Panc1 (cell line): ENCODE measurements at regions not wholly inside any gene's neighbourhood (a gene's known extent, or its start where the extent isn't known, plus 50 kb on each side); places are given as distances from the start of the nearest gene placed in this dataset.

Experiments
- ATAC-seq: fragments of 200-7000 bp; cut with Tn5 transposase; 2 replicates; pipeline ENCODE4 v1.9.1; 2020; ENCODE audit warnings: mild to moderate bottlenecking, moderate library complexity
- BruUV-seq: library from RNA; stranded (reverse); fragments of 400-500 nt; replicated peaks from 2 replicates; lab custom pipeline; 2021; lab: Mats Ljungman, UMichigan
- CTCF ChIA-PET: fragments of 300-600 bp; sonication (Branson Sonifier 250); formaldehyde crosslinking; loops from one replicate; lab custom pipeline; 2022; ENCODE audit warnings: antibody characterized with exemption; lab: Charles Lee
- POLR2A ChIA-PET: fragments of 300-600 bp; sonication (Branson Sonifier 250); formaldehyde crosslinking; loops from one replicate; lab custom pipeline; 2022; ENCODE audit warnings: antibody characterized with exemption; lab: Charles Lee
- DNase-seq: peaks from one replicate; pipeline ENCODE4 v3.0.0-alpha.2; 2010; ENCODE audit warnings: low read depth, low spot score
- H3K27ac ChIP-seq: 2 replicates; pipeline ENCODE4 v1.5.1; 2011; ENCODE audit warnings: mild to moderate bottlenecking, low read length, inconsistent platforms
- H3K27me3 ChIP-seq: fragments of 200-500 bp; sonication (Bioruptor generic); 2 replicates; pipeline ENCODE4 v1.6.0; 2014; ENCODE audit warnings: low read length, inconsistent platforms; ENCODE audit not compliant: control insufficient read depth, insufficient read depth
- H3K36me3 ChIP-seq: fragments of 200-500 bp; sonication (Bioruptor generic); 2 replicates; pipeline ENCODE4 v1.5.1; 2014; ENCODE audit warnings: inconsistent platforms, mild to moderate bottlenecking, low read length, moderate library complexity; ENCODE audit not compliant: control insufficient read depth, insufficient read depth
- H3K4me1 ChIP-seq: 2 replicates; pipeline ENCODE4 v1.5.1; 2011; ENCODE audit warnings: inconsistent platforms, mild to moderate bottlenecking, low read length, moderate library complexity; ENCODE audit not compliant: control insufficient read depth, insufficient read depth
- H3K4me3 ChIP-seq, 2 experiments: 2 replicates each; pipeline ENCODE4 v1.5.1; 2011 to 2012; ENCODE audit warnings: low read depth in 2 of 2, low read length in 2 of 2, mild to moderate bottlenecking in 2 of 2, inconsistent platforms in 1 of 2, moderate library complexity in 1 of 2
- H3K9me3 ChIP-seq: fragments of 200-500 bp; sonication (Bioruptor generic); 2 replicates; pipeline ENCODE4 v1.5.1; 2014; ENCODE audit warnings: low read depth, mild to moderate bottlenecking, inconsistent platforms, low read length, moderate library complexity; ENCODE audit not compliant: control insufficient read depth, insufficient read depth
- CTCF ChIP-seq: fragments of 450-650 bp; IDR thresholded peaks from 2 replicates; pipeline ENCODE4 v1.5.1; 2017; ENCODE audit warnings: mild to moderate bottlenecking
- POLR2AphosphoS5 ChIP-seq: IDR thresholded peaks from 2 replicates; pipeline ENCODE4 v1.6.1; 2012; ENCODE audit warnings: mild to moderate bottlenecking, low read depth, low read length, moderate library complexity
- REST ChIP-seq, 2 experiments: IDR thresholded peaks; 2 replicates each; pipeline ENCODE4 v1.6.1; 2011 to 2012; ENCODE audit warnings: low read depth in 2 of 2, control low read depth in 1 of 2, low read length in 1 of 2, mild to moderate bottlenecking in 1 of 2, moderate library complexity in 1 of 2; ENCODE audit not compliant: insufficient read depth in 1 of 2
- SIN3A ChIP-seq: IDR thresholded peaks from 2 replicates; pipeline ENCODE4 v1.6.1; 2012; ENCODE audit warnings: low read depth, mild to moderate bottlenecking, low read length, moderate library complexity, borderline replicate concordance; ENCODE audit not compliant: insufficient read depth
- TCF7L2 ChIP-seq: IDR thresholded peaks from 2 replicates; pipeline ENCODE4 v1.6.1; 2011; ENCODE audit warnings: mild to moderate bottlenecking, low read depth, low read length, inconsistent platforms
- in situ Hi-C: cut with HindIII; loops from 2 replicates; pipeline ENCODE4 v1.10.0; 2016; ENCODE audit warnings: low sequenced_read_pairs, low pct_unique_long_range_greater_than_20kb
- intact Hi-C: fragments of 100-400 bp; cut with micrococcal nuclease; formaldehyde crosslinking; loops from one replicate; pipeline ENCODE4 v1.10.0; 2022; ENCODE audit not compliant: unreplicated experiment

- no TSS peak for BruUV-seq
- no peak overlapping the region for H3K4me3 ChIP-seq
- TF ChIP-seq SIN3A (no peak), TCF7L2 (no peak), REST (IDR thresholded peaks at IDR 0.05; ENCODE audit: insufficient read depth in 1 of 2, low read depth in 2 of 2, low read length in 1 of 2) (no peak), POLR2AphosphoS5 (no peak), CTCF (no peak)
- in situ Hi-C loops (no loop called here), intact Hi-C loops (no loop called here)
- H3K9me3 ChIP-seq: no peaks in the 10 kb centered on the region
- no peak for ATAC-seq
- CTCF ChIA-PET: interaction anchor here (0.6 kb wide), 1 partner anchor 214 kb away, joined by 10 read pairs; no protein-coding TSS in a partner anchor
- no peak for DNase-seq
- no peaks in the 10 kb centered on the region for H3K4me1 ChIP-seq
- H3K27ac ChIP-seq: no peak overlapping the region
- H3K36me3 ChIP-seq: no peaks in the 10 kb centered on the region
- no peaks in the 10 kb centered on the region; the same call in 1 of the 2 replicates for H3K27me3 ChIP-seq
- POLR2A ChIA-PET: interaction anchor here (0.6 kb wide), 1 partner anchor 240 kb away, joined by 5 read pairs; no protein-coding TSS in a partner anchor
Observed at GRCh38 chr12:113762882-113763816, 203.0 kb downstream of the RBM19 start.

GRCh38 chr12:113762155-113762881 lies 203.8 kb downstream of the RBM19 start:
- POLR2A ChIA-PET: interaction anchor here (0.6 kb wide), 1 partner anchor 240 kb away, joined by 5 read pairs; no protein-coding TSS in a partner anchor
- CTCF ChIA-PET: interaction anchor here (0.6 kb wide), 1 partner anchor 213 kb away, joined by 10 read pairs; no protein-coding TSS in a partner anchor
- ATAC-seq (no peak), DNase-seq (no peak)
- intact Hi-C loops: no loop called here
- in situ Hi-C loops: no loop called here
- TF ChIP-seq REST (IDR thresholded peaks at IDR 0.05; ENCODE audit: insufficient read depth in 1 of 2, low read depth in 2 of 2, low read length in 1 of 2) (no peak), TCF7L2 (no peak), CTCF (no peak), POLR2AphosphoS5 (no peak), SIN3A (no peak)
- Histone ChIP-seq H3K4me3 (no peak overlapping the region), H3K9me3 (no peaks in the 10 kb centered on the region), H3K27ac (no peak overlapping the region), H3K36me3 (no peaks in the 10 kb centered on the region), H3K27me3 (no peaks in the 10 kb centered on the region; the same call in 1 of the 2 replicates), H3K4me1 (no peaks in the 10 kb centered on the region)
- BruUV-seq: no TSS peak
